Gastrocnemius medialis (tissue), 4 donors: ENCODE measurements at regions not wholly inside any gene's neighbourhood (a gene's known extent, or its start where the extent isn't known, plus 50 kb on each side); places are given as distances from the start of the nearest gene placed in this dataset.

ENCODE experiments used
- ATAC-seq, 2 donors: fragments of 150-250 bp; one replicate each; pipeline ENCODE4 v1.9.1; 2016
- DNase-seq, 2 donors: peaks; one replicate each; pipeline ENCODE4 v3.0.0-alpha.2; 2019
- H3K27ac ChIP-seq, 4 donors: fragments of 200-600 bp; sonication (generic); 1 replicate in 1 of 4; 2 replicates in 3 of 4; pipeline ENCODE4 v1.5.1; 2016 to 2018; ENCODE audit warnings: mild to moderate bottlenecking in 2 of 4, moderate library complexity in 1 of 4
- H3K27me3 ChIP-seq, 3 donors: fragments of 200-600 bp; sonication (generic) in 2 of 3; 1 replicate in 1 of 3; 2 replicates in 2 of 3; pipeline versions ENCODE4 v1.5.1 to v1.6.0; 2016 to 2019; ENCODE audit warnings: mild to moderate bottlenecking in 1 of 3, moderate library complexity in 1 of 3
- H3K36me3 ChIP-seq, 2 donors: fragments of 200-600 bp; sonication (generic) in 1 of 2; one replicate each; pipeline ENCODE4 v1.5.1; 2017 to 2018
- H3K4me1 ChIP-seq, 2 donors: fragments of 200-600 bp; sonication (generic) in 1 of 2; one replicate each; pipeline ENCODE4 v1.5.1; 2016 to 2017; ENCODE audit warnings: mild to moderate bottlenecking in 2 of 2
- H3K4me3 ChIP-seq, 4 donors: fragments of 200-600 bp; sonication (generic) in 3 of 4; 1 replicate in 1 of 4; 2 replicates in 3 of 4; pipeline ENCODE4 v1.5.1; 2016 to 2019; ENCODE audit warnings: mild to moderate bottlenecking in 2 of 4
- H3K9me3 ChIP-seq, 3 donors: fragments of 200-600 bp; sonication (generic) in 2 of 3; 1 replicate in 1 of 3; 2 replicates in 2 of 3; pipeline ENCODE4 v1.5.1; 2016 to 2019
- POLR2A ChIP-seq, 2 donors: fragments of 450-650 bp; IDR thresholded peaks; one replicate each; pipeline ENCODE4 v1.6.1; 2017; ENCODE audit warnings: antibody characterized with exemption in 2 of 2, mild to moderate bottlenecking in 2 of 2, moderate library complexity in 2 of 2
- in situ Hi-C, 4 donors: fragments of 200-750 bp; cut with MboI; loops; one replicate each; pipeline versions ENCODE4 v1.15.0 to v1.8.0; 2017; ENCODE audit warnings: low sequenced_read_pairs in 4 of 4
- intact Hi-C: fragments of 100-400 bp; cut with DNase I; formaldehyde crosslinking; loops from one replicate; pipeline ENCODE4 v1.15.1; 2023; ENCODE audit warnings: low total_unique reads
- TF ChIP-seq, protein P1 (sequence below), 5 experiments: fragments of 450-650 bp in 3 of 5; fragments of 200-600 bp in 2 of 5; sonication (generic) in 2 of 5; IDR thresholded peaks in 4 of 5; conservative IDR thresholded peaks in 1 of 5; 1 replicate in 4 of 5; 2 replicates in 1 of 5; pipeline ENCODE4 v1.5.1; 2016 to 2019; ENCODE audit warnings: antibody characterized with exemption in 5 of 5, mild to moderate bottlenecking in 3 of 5, moderate library complexity in 3 of 5

- H3K36me3 ChIP-seq: no peaks in the 10 kb centered on the region
- in situ Hi-C loops (no loop called here), intact Hi-C loops (no loop called here)
- peaks cover 0 to 4% (median 0%) of the 10 kb centered on the region in 3 donors for H3K27me3 ChIP-seq
- no peak overlapping the region for H3K4me3 ChIP-seq
- TF ChIP-seq, protein P1, sequence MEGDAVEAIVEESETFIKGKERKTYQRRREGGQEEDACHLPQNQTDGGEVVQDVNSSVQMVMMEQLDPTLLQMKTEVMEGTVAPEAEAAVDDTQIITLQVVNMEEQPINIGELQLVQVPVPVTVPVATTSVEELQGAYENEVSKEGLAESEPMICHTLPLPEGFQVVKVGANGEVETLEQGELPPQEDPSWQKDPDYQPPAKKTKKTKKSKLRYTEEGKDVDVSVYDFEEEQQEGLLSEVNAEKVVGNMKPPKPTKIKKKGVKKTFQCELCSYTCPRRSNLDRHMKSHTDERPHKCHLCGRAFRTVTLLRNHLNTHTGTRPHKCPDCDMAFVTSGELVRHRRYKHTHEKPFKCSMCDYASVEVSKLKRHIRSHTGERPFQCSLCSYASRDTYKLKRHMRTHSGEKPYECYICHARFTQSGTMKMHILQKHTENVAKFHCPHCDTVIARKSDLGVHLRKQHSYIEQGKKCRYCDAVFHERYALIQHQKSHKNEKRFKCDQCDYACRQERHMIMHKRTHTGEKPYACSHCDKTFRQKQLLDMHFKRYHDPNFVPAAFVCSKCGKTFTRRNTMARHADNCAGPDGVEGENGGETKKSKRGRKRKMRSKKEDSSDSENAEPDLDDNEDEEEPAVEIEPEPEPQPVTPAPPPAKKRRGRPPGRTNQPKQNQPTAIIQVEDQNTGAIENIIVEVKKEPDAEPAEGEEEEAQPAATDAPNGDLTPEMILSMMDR (IDR thresholded peaks at IDR 0.05 in 4 of 5, conservative IDR thresholded peaks at IDR 0.05 in 1 of 5): no peak
- no peak for TF ChIP-seq POLR2A (IDR thresholded peaks at IDR 0.05)
- no peaks in the 10 kb centered on the region for H3K4me1 ChIP-seq
- ATAC-seq: no peak
- H3K9me3 ChIP-seq: no peaks in the 10 kb centered on the region
- no peak overlapping the region for H3K27ac ChIP-seq
- DNase-seq: no peak
These were observed 188.2 kb downstream of the FNDC1 start for GRCh38 chr6:159357211-159357915.

DNA sequence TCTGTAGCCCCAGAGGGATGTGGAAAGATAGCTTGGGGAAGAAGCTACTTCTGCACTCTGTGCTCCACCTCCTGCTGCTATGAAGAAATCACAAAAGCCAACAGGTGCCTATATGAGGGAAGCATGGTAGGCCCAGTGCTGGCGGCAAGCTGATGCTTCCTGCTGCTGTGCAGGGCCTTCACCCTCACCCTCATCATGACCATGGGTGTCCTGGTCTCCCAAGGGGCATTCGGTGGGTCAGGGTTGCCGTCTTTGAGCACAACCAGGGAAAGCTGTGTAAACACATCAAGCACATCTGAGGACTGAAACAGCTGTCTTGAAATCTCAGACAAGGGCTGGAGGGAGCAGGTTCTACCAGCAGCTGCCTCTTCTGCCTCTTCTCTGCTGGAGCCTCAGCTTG is 184.0 kb downstream of the FNDC1 start:
- intact Hi-C loops (no loop called here), in situ Hi-C loops (no loop called here)
- no peak for DNase-seq
- H3K27ac ChIP-seq: no peak overlapping the region
- no peaks in the 10 kb centered on the region for H3K36me3 ChIP-seq
- no peak for ATAC-seq
- TF ChIP-seq POLR2A (IDR thresholded peaks at IDR 0.05): no peak
- TF ChIP-seq, protein P1 (IDR thresholded peaks at IDR 0.05 in 4 of 5, conservative IDR thresholded peaks at IDR 0.05 in 1 of 5): no peak
- H3K9me3 ChIP-seq: no peaks in the 10 kb centered on the region
- peaks cover 0 to 4% (median 0%) of the 10 kb centered on the region in 3 donors for H3K27me3 ChIP-seq
- no peaks in the 10 kb centered on the region for H3K4me1 ChIP-seq
- no peak overlapping the region for H3K4me3 ChIP-seq

DNA sequence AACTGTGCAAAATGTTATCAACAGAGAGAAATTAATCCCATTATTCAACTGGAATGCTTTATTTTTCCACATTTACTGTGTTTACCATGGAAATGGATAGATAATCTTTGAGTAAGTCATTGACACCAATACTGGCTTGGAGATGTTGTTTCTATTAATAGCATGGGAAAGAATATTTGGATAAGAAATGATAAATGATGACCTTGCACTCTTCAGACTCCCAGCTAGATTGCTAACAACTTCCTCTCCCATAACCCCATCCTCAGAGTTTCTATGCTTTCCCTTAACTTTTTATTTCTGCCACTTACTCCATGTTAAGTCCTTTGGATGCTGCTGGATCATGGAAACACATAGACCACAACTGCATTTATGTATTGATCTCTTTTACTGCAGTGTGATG is 182.5 kb downstream of the FNDC1 start:
- H3K36me3 ChIP-seq: no peaks in the 10 kb centered on the region
- in situ Hi-C loops: no loop called here
- ATAC-seq (no peak), DNase-seq (no peak)
- no peaks in the 10 kb centered on the region for H3K9me3 ChIP-seq
- intact Hi-C loops: no loop called here
- no peak overlapping the region for H3K27ac ChIP-seq
- peaks cover 0 to 3% (median 0%) of the 10 kb centered on the region in 3 donors for H3K27me3 ChIP-seq
- no peak overlapping the region for H3K4me3 ChIP-seq
- no peaks in the 10 kb centered on the region for H3K4me1 ChIP-seq
- no peak for TF ChIP-seq POLR2A (IDR thresholded peaks at IDR 0.05)
- TF ChIP-seq, protein P1 (IDR thresholded peaks at IDR 0.05 in 4 of 5, conservative IDR thresholded peaks at IDR 0.05 in 1 of 5): no peak

DNA sequence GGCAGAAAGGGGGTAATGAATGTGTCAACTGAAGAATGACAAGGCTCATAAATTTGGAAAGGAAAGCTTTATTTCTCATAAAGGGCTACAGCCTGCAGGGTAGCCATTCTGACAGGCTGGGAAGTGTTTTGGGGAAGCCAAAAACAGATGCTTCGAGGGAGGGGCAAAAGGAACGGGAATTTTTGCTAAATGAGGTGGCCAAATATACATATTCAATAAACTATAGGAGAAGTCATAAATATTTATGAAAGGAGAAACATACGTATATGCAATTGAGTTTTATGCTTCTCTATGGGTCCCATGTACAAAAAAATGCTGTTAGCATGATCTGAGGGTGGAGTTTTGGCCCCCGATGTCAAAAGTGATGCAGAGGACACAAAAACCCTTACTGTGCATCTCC is 180.7 kb downstream of the FNDC1 start:
- in situ Hi-C loops: no loop called here
- H3K27ac ChIP-seq: no peak overlapping the region

More for the DNA sequence above, 180.7 kb downstream of the FNDC1 start:
- no peak overlapping the region for H3K4me3 ChIP-seq
- DNase-seq (no peak), ATAC-seq (no peak)
- H3K36me3 ChIP-seq: no peaks in the 10 kb centered on the region
- intact Hi-C loops: no loop called here
- TF ChIP-seq POLR2A (IDR thresholded peaks at IDR 0.05): no peak
- TF ChIP-seq, protein P1 (IDR thresholded peaks at IDR 0.05 in 4 of 5, conservative IDR thresholded peaks at IDR 0.05 in 1 of 5): no peak
- H3K27me3 ChIP-seq: no peaks in the 10 kb centered on the region
- no peaks in the 10 kb centered on the region for H3K9me3 ChIP-seq
- H3K4me1 ChIP-seq: no peaks in the 10 kb centered on the region
